Glutamatergic neuron (in vitro differentiated cells): ENCODE measurements at regions not wholly inside any gene's neighbourhood (a gene's known extent, or its start where the extent isn't known, plus 50 kb on each side); places are given as distances from the start of the nearest gene placed in this dataset.

Source experiments
- DNase-seq: peaks from one replicate; pipeline ENCODE4 v3.0.0; 2022
- H3K27ac Mint-ChIP-seq: one replicate; pipeline ENCODE4 v1.8.0; 2020; ENCODE audit warnings: mild to moderate bottlenecking, mixed read lengths, inconsistent platforms; ENCODE audit not compliant: unreplicated experiment
- H3K27me3 Mint-ChIP-seq: one replicate; pipeline ENCODE4 v1.8.0; 2020; ENCODE audit warnings: mild to moderate bottlenecking, moderate library complexity, mixed read lengths, inconsistent platforms; ENCODE audit not compliant: unreplicated experiment
- H3K36me3 Mint-ChIP-seq: one replicate; pipeline ENCODE4 v1.8.0; 2020; ENCODE audit warnings: mild to moderate bottlenecking, mixed read lengths, inconsistent platforms; ENCODE audit not compliant: unreplicated experiment
- H3K4me1 Mint-ChIP-seq: one replicate; pipeline ENCODE4 v1.8.0; 2020; ENCODE audit warnings: mild to moderate bottlenecking, low read depth, mixed read lengths, inconsistent platforms; ENCODE audit not compliant: unreplicated experiment
- H3K4me3 Mint-ChIP-seq: one replicate; pipeline ENCODE4 v1.8.0; 2020; ENCODE audit warnings: mild to moderate bottlenecking, mixed read lengths, inconsistent platforms; ENCODE audit not compliant: unreplicated experiment
- H3K9me3 Mint-ChIP-seq: one replicate; pipeline ENCODE4 v1.8.0; 2020; ENCODE audit warnings: mild to moderate bottlenecking, moderate library complexity, mixed read lengths, inconsistent platforms; ENCODE audit not compliant: unreplicated experiment
- CTCF ChIP-seq: fragments of 200-600 bp; sonication (generic); IDR thresholded peaks from one replicate; pipeline ENCODE4 v1.5.0; 2021; ENCODE audit not compliant: partially characterized antibody, unreplicated experiment

GRCh38 chr3:194025951-194026350, 110.0 kb upstream of the HES1 start:
- H3K27ac Mint-ChIP-seq, result no peak overlapping the region
- H3K27me3 Mint-ChIP-seq, result peaks cover 8% of the 10 kb centered on the region

GRCh38 chr3:194028434-194029004, 107.4 kb upstream of the HES1 start:
- no peak for DNase-seq
- Mint-ChIP-seq H3K36me3 (no peaks in the 10 kb centered on the region), H3K27me3 (peaks cover 6% of the 10 kb centered on the region), H3K27ac (no peak overlapping the region), H3K4me1 (no peaks in the 10 kb centered on the region), H3K9me3 (no peaks in the 10 kb centered on the region), H3K4me3 (no peak overlapping the region)
- no peak for TF ChIP-seq CTCF

More at GRCh38 chr3:194025951-194026350, 110.0 kb upstream of the HES1 start:
- no peak for DNase-seq
- TF ChIP-seq CTCF, result no peak
- Mint-ChIP-seq H3K4me1 (no peaks in the 10 kb centered on the region), H3K4me3 (no peak overlapping the region), H3K36me3 (peaks cover 2% of the 10 kb centered on the region), H3K9me3 (no peaks in the 10 kb centered on the region)

- H3K4me1 Mint-ChIP-seq, result no peaks in the 10 kb centered on the region
- peaks cover 11% of the 10 kb centered on the region for H3K27me3 Mint-ChIP-seq
- no peak overlapping the region for H3K4me3 Mint-ChIP-seq
- peaks cover 8% of the 10 kb centered on the region for H3K36me3 Mint-ChIP-seq
- no peak for DNase-seq
- peaks cover 2% of the 10 kb centered on the region for H3K9me3 Mint-ChIP-seq
- TF ChIP-seq CTCF, result no peak
- H3K27ac Mint-ChIP-seq, result no peak overlapping the region
Observed at GRCh38 chr3:194029846-194030245, 106.1 kb upstream of the HES1 start.

GRCh38 chr3:194030372-194030771, 105.6 kb upstream of the HES1 start:
- DNase-seq, result no peak
- H3K4me3 Mint-ChIP-seq, result no peak overlapping the region
- H3K27me3 Mint-ChIP-seq, result peaks cover 11% of the 10 kb centered on the region
- H3K27ac Mint-ChIP-seq, result no peak overlapping the region
- peaks cover 8% of the 10 kb centered on the region for H3K36me3 Mint-ChIP-seq
- H3K9me3 Mint-ChIP-seq, result peaks cover 2% of the 10 kb centered on the region
- H3K4me1 Mint-ChIP-seq, result no peaks in the 10 kb centered on the region
- TF ChIP-seq CTCF, result no peak

GRCh38 chr3:194031349-194031748, 104.6 kb upstream of the HES1 start:
- H3K4me3 Mint-ChIP-seq, result no peak overlapping the region

More at GRCh38 chr3:194031349-194031748, 104.6 kb upstream of the HES1 start:
- H3K36me3 Mint-ChIP-seq, result peaks cover 8% of the 10 kb centered on the region
- no peak overlapping the region for H3K27ac Mint-ChIP-seq
- peaks cover 12% of the 10 kb centered on the region for H3K27me3 Mint-ChIP-seq
- DNase-seq, result no peak
- no peaks in the 10 kb centered on the region for H3K4me1 Mint-ChIP-seq
- H3K9me3 Mint-ChIP-seq, result peaks cover 2% of the 10 kb centered on the region
- TF ChIP-seq CTCF, result no peak
